Endothelial cell of umbilical vein (primary cell): ENCODE measurements at regions not wholly inside any gene's neighbourhood (a gene's known extent, or its start where the extent isn't known, plus 50 kb on each side); places are given as distances from the start of the nearest gene placed in this dataset.

ENCODE experiments used
- BruUV-seq: library from RNA; stranded (reverse); fragments of 400-500 nt; replicated peaks from 2 replicates; lab custom pipeline; 2021; lab: Mats Ljungman, UMichigan
- CTCF ChIA-PET: fragments of 300-600, 350-600 bp; sonication (Branson Sonifier 250); formaldehyde crosslinking; loops from one replicate; lab custom pipeline; 2021; ENCODE audit warnings: antibody characterized with exemption, inconsistent platforms; lab: Charles Lee
- POLR2A ChIA-PET: fragments of 300-600, 350-600 bp; sonication (Branson Sonifier 250); formaldehyde crosslinking; loops from one replicate; lab custom pipeline; 2021; ENCODE audit warnings: antibody characterized with exemption, inconsistent platforms; lab: Charles Lee
- DNase-seq: peaks from one replicate; pipeline ENCODE4 v3.0.0-alpha.2; 2011; ENCODE audit warnings: low read depth, low spot score
- FAIRE-seq: peaks from 2 replicates; lab custom pipeline; 2011; peaks lifted over from hg19 to GRCh38; lab: Jason Lieb, UNC
- H2AFZ ChIP-seq: 2 replicates; pipeline ENCODE4 v1.6.0; 2012; ENCODE audit warnings: low read depth, low read length, control low read depth, inconsistent platforms
- H3K27ac ChIP-seq: 2 replicates; pipeline ENCODE4 v1.5.1; 2011; ENCODE audit warnings: low read depth, mild to moderate bottlenecking, control low read depth, low read length, moderate library complexity; ENCODE audit not compliant: insufficient read depth
- H3K27me3 ChIP-seq, 2 experiments: 2 replicates each; pipeline versions ENCODE4 v1.6.0 to v1.6.1; 2011; ENCODE audit warnings: low read length in 2 of 2, mixed read lengths in 1 of 2; ENCODE audit not compliant: control insufficient read depth in 2 of 2, insufficient read depth in 2 of 2
- H3K36me3 ChIP-seq, 2 experiments: 2 replicates in 1 of 2; 3 replicates in 1 of 2; pipeline ENCODE4 v1.5.1; 2011; ENCODE audit warnings: low read length in 2 of 2, mild to moderate bottlenecking in 1 of 2, moderate library complexity in 1 of 2; ENCODE audit not compliant: control insufficient read depth in 2 of 2, insufficient read depth in 2 of 2; ENCODE audit errors: extremely low read depth in 1 of 2
- H3K4me1 ChIP-seq: 3 replicates; pipeline ENCODE4 v1.5.1; 2011; ENCODE audit warnings: mild to moderate bottlenecking, low read length; ENCODE audit not compliant: control insufficient read depth, insufficient read depth; ENCODE audit errors: extremely low read depth
- H3K4me2 ChIP-seq: 2 replicates; pipeline ENCODE4 v1.6.1; 2011; ENCODE audit warnings: low read length, control low read depth, mixed read lengths; ENCODE audit not compliant: insufficient read depth
- H3K4me3 ChIP-seq, 3 experiments: fragments of 200-600 bp in 1 of 3; sonication (generic), shearing (Covaris generic) in 1 of 3; replicated peaks in 1 of 3; 2 replicates each; pipeline ENCODE4 v1.5.1; 2011 to 2016; ENCODE audit warnings: control low read depth in 3 of 3, low read length in 3 of 3, mild to moderate bottlenecking in 2 of 3, inconsistent platforms in 1 of 3, low read depth in 1 of 3, moderate library complexity in 1 of 3; ENCODE audit not compliant: insufficient read depth in 1 of 3
- H3K79me2 ChIP-seq: 2 replicates; pipeline ENCODE4 v1.6.0; 2012; ENCODE audit warnings: low read length, inconsistent platforms; ENCODE audit not compliant: control insufficient read depth, insufficient read depth
- H3K9ac ChIP-seq: replicated peaks from 2 replicates; pipeline ENCODE3; 2011; ENCODE audit warnings: low read length, control low read depth; ENCODE audit not compliant: insufficient read depth; ENCODE audit errors: extremely low read depth
- H3K9me1 ChIP-seq: replicated peaks from 3 replicates; pipeline ENCODE4 v1.6.0; 2011; ENCODE audit warnings: mild to moderate bottlenecking, low read length; ENCODE audit not compliant: control insufficient read depth, insufficient read depth; ENCODE audit errors: extremely low read depth
- H3K9me3 ChIP-seq: replicated peaks from 2 replicates; pipeline ENCODE4 v1.5.1; 2012; ENCODE audit warnings: low read length, inconsistent platforms; ENCODE audit not compliant: control insufficient read depth, insufficient read depth
- H4K20me1 ChIP-seq: replicated peaks from 2 replicates; pipeline ENCODE3; 2011; ENCODE audit warnings: mild to moderate bottlenecking, low read length; ENCODE audit not compliant: control insufficient read depth, insufficient read depth; ENCODE audit errors: extremely low read depth
- EZH2 ChIP-seq: IDR thresholded peaks from 2 replicates; pipeline ENCODE4 v1.6.1; 2012; ENCODE audit warnings: borderline replicate concordance, low read depth, mild to moderate bottlenecking, moderate library complexity, low read length, inconsistent platforms; ENCODE audit not compliant: severe bottlenecking
- FOS ChIP-seq: IDR thresholded peaks from 2 replicates; pipeline ENCODE4 v1.6.1; 2011; ENCODE audit warnings: mild to moderate bottlenecking, low read length, moderate library complexity, borderline replicate concordance; ENCODE audit not compliant: insufficient read depth
- GATA2 ChIP-seq: IDR thresholded peaks from 2 replicates; pipeline ENCODE4 v1.7.0; 2011; ENCODE audit warnings: low read depth, mild to moderate bottlenecking, moderate library complexity, mixed read lengths, low read length; ENCODE audit not compliant: insufficient read length, insufficient read depth
- JUN ChIP-seq: IDR thresholded peaks from 2 replicates; pipeline ENCODE4 v1.6.1; 2011; ENCODE audit warnings: borderline replicate concordance, low read depth; ENCODE audit not compliant: insufficient read length, insufficient read depth
- MAX ChIP-seq: IDR thresholded peaks from 2 replicates; pipeline ENCODE4 v1.6.1; 2011; ENCODE audit not compliant: insufficient read depth, insufficient read length
- MYC ChIP-seq: IDR thresholded peaks from one replicate; pipeline ENCODE4 v1.6.1; 2011; ENCODE audit warnings: mild to moderate bottlenecking, low read depth, low read length
- POLR2A ChIP-seq: IDR thresholded peaks from 2 replicates; pipeline ENCODE4 v1.6.1; 2012; ENCODE audit warnings: low read depth, mild to moderate bottlenecking, control low read depth, low read length
- POLR2AphosphoS5 ChIP-seq: IDR thresholded peaks from 2 replicates; pipeline ENCODE4 v1.6.1; 2012; ENCODE audit warnings: low read depth, mild to moderate bottlenecking, control low read depth, low read length, moderate library complexity; ENCODE audit not compliant: insufficient read depth
- dilution Hi-C: fragments of 300-500 bp; cut with MboI; formaldehyde crosslinking; loops from one replicate; pipeline ENCODE4 v1.15.0; 2019; ENCODE audit warnings: low sequenced_read_pairs; ENCODE audit not compliant: extremely low pct_ligation_motif_present
- intact Hi-C: fragments of 100-400 bp; cut with micrococcal nuclease; formaldehyde crosslinking; loops from one replicate; pipeline ENCODE4 v1.10.0; 2022
- TF ChIP-seq, protein P1 (sequence below), 2 donors: IDR thresholded peaks; 1 replicate in 1 of 2; 2 replicates in 1 of 2; pipeline ENCODE4 v1.5.1; 2011; ENCODE audit warnings: low read length in 2 of 2, mild to moderate bottlenecking in 2 of 2, moderate library complexity in 2 of 2, control low read depth in 1 of 2, inconsistent platforms in 1 of 2, low read depth in 1 of 2; ENCODE audit not compliant: insufficient read depth in 1 of 2; ENCODE audit errors: extremely low read depth in 1 of 2

DNA sequence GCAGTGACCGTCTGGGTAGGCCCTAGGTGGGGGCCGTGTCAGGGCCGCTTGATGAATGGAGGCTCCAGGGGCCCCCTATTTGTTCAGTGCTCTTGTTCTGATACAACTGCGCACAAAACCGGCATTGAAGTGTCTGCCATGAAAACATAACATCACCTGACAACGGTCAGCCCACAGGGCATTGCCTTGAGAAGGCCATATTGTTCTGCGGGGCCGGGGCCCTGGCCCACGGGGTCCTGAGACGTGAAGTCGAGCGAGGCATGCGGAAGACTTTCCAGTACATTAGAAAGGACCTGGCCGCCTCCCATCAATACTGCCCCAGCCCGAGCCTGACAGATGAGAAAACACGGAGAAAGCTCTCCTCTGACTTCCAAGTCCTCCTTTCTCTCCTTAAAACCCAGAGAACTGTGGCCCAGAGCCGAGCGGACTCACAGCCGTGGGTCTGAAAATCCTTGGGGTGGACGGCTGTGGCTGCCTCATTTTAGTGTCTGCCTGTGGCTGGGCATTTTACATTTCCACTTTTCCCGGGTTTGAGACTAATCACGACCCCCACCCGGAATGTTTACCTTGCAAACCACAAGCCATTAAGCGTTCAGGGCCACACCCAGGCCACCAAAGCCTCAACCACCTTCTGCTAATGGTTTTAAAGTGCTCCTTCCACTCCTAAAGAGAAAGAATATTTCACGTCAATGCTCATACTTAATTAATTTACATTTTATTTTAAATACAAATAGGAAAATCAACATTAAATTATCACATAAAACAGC lies 391.0 kb upstream of the IRX2 start:
- dilution Hi-C loops = no loop called here
- Histone ChIP-seq H2AFZ (no peak overlapping the region), H3K79me2 (no peaks in the 10 kb centered on the region), H3K36me3 (no peaks in the 10 kb centered on the region), H3K27me3 (no peaks in the 10 kb centered on the region), H3K4me3 (no peak overlapping the region), H4K20me1 (no peaks in the 10 kb centered on the region), H3K27ac (no peak overlapping the region), H3K9ac (no peak overlapping the region), H3K9me3 (peaks cover 4% of the 10 kb centered on the region), H3K9me1 (no peaks in the 10 kb centered on the region), H3K4me2 (no peak overlapping the region), H3K4me1 (no peaks in the 10 kb centered on the region)
- ChIA-PET CTCF (no interaction called here), POLR2A (no interaction called here)
- BruUV-seq = no TSS peak
- TF ChIP-seq MAX (no peak), POLR2AphosphoS5 (no peak), EZH2 (no peak), MYC (no peak), FOS (no peak), POLR2A (no peak), GATA2 (no peak), JUN (no peak)
- TF ChIP-seq, protein P1, sequence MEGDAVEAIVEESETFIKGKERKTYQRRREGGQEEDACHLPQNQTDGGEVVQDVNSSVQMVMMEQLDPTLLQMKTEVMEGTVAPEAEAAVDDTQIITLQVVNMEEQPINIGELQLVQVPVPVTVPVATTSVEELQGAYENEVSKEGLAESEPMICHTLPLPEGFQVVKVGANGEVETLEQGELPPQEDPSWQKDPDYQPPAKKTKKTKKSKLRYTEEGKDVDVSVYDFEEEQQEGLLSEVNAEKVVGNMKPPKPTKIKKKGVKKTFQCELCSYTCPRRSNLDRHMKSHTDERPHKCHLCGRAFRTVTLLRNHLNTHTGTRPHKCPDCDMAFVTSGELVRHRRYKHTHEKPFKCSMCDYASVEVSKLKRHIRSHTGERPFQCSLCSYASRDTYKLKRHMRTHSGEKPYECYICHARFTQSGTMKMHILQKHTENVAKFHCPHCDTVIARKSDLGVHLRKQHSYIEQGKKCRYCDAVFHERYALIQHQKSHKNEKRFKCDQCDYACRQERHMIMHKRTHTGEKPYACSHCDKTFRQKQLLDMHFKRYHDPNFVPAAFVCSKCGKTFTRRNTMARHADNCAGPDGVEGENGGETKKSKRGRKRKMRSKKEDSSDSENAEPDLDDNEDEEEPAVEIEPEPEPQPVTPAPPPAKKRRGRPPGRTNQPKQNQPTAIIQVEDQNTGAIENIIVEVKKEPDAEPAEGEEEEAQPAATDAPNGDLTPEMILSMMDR (IDR thresholded peaks at IDR 0.05; ENCODE audit: extremely low read depth in 1 of 2, insufficient read depth in 1 of 2, low read depth in 1 of 2, low read length in 2 of 2) = no peak
- intact Hi-C loops = no loop called here
- DNase-seq (no peak), FAIRE-seq (no peak)
